Neuronal stem cell (in vitro differentiated cells): ENCODE measurements at regions not wholly inside any gene's neighbourhood (a gene's known extent, or its start where the extent isn't known, plus 50 kb on each side); places are given as distances from the start of the nearest gene placed in this dataset.
"Not testable (repeated sequence)": the region's sequence is repeated elsewhere in the genome, so short reads cannot be mapped to it uniquely, and the experiment has no call there.

ENCODE experiments used
- DNase-seq: peaks from one replicate; pipeline ENCODE4 v3.0.0-alpha.2; 2013; ENCODE audit warnings: low spot score
- H2AFZ ChIP-seq: one replicate; pipeline ENCODE4 v1.6.1; 2013; ENCODE audit warnings: mild to moderate bottlenecking, low read length, inconsistent platforms
- H2AK5ac ChIP-seq: 2 replicates; pipeline ENCODE4 v1.6.1; 2013; ENCODE audit warnings: low read depth, mild to moderate bottlenecking, inconsistent platforms, low read length, moderate library complexity, mixed read lengths
- H2BK120ac ChIP-seq: 2 replicates; pipeline ENCODE4 v1.6.1; 2013; ENCODE audit warnings: low read depth, mild to moderate bottlenecking, inconsistent platforms, low read length, moderate library complexity, mixed read lengths
- H2BK12ac ChIP-seq: one replicate; pipeline ENCODE4 v1.6.1; 2013; ENCODE audit warnings: low read length, inconsistent platforms
- H2BK15ac ChIP-seq: 2 replicates; pipeline ENCODE4 v1.6.1; 2013; ENCODE audit warnings: mild to moderate bottlenecking, low read length, inconsistent platforms, mixed read lengths
- H2BK5ac ChIP-seq: one replicate; pipeline ENCODE4 v1.6.1; 2013; ENCODE audit warnings: inconsistent platforms, mild to moderate bottlenecking, low read length, moderate library complexity
- H3K14ac ChIP-seq: one replicate; pipeline ENCODE4 v1.6.1; 2013; ENCODE audit warnings: low read length, inconsistent platforms
- H3K18ac ChIP-seq: 2 replicates; pipeline ENCODE4 v1.6.1; 2013; ENCODE audit warnings: low read length, inconsistent platforms
- H3K23ac ChIP-seq: 2 replicates; pipeline ENCODE4 v1.6.1; 2013; ENCODE audit warnings: low read depth, mild to moderate bottlenecking, mixed read lengths, low read length, inconsistent platforms; ENCODE audit not compliant: poor library complexity
- H3K27ac ChIP-seq: replicated peaks from 3 replicates; pipeline ENCODE4 v1.5.1; 2013; ENCODE audit warnings: low read length, inconsistent platforms
- H3K27me3 ChIP-seq, 3 experiments: 2 replicates each; pipeline ENCODE4 v1.6.1; 2013; ENCODE audit warnings: low read length in 3 of 3, mild to moderate bottlenecking in 2 of 3, inconsistent platforms in 1 of 3, low read depth in 1 of 3, mixed read lengths in 1 of 3, moderate library complexity in 1 of 3; ENCODE audit not compliant: control insufficient read depth in 3 of 3, insufficient read depth in 3 of 3
- H3K36me3 ChIP-seq, 2 donors: replicated peaks in 1 of 2; 2 replicates each; pipeline ENCODE4 v1.6.1; 2013; ENCODE audit warnings: low read length in 2 of 2; ENCODE audit not compliant: control insufficient read depth in 2 of 2, insufficient read depth in 2 of 2
- H3K4ac ChIP-seq: 2 replicates; pipeline ENCODE4 v1.6.1; 2013; ENCODE audit warnings: inconsistent platforms, mild to moderate bottlenecking, low read length, moderate library complexity
- H3K4me1 ChIP-seq, 2 donors: 1 replicate in 1 of 2; 2 replicates in 1 of 2; pipeline ENCODE4 v1.6.1; 2013; ENCODE audit warnings: low read length in 2 of 2, low read depth in 1 of 2; ENCODE audit not compliant: control insufficient read depth in 2 of 2, insufficient read depth in 1 of 2
- H3K4me2 ChIP-seq: one replicate; pipeline ENCODE4 v1.6.1; 2013; ENCODE audit warnings: mild to moderate bottlenecking, low read length, inconsistent platforms; ENCODE audit not compliant: insufficient read depth, poor library complexity, severe bottlenecking
- H3K4me3 ChIP-seq, 2 donors: 2 replicates each; pipeline ENCODE4 v1.5.1; 2013; ENCODE audit warnings: low read length in 2 of 2, mild to moderate bottlenecking in 2 of 2, inconsistent platforms in 1 of 2, moderate library complexity in 1 of 2
- H3K79me1 ChIP-seq: one replicate; pipeline ENCODE4 v1.6.1; 2013; ENCODE audit warnings: low read depth, mild to moderate bottlenecking, inconsistent platforms, low read length, moderate library complexity
- H3K9ac ChIP-seq: one replicate; pipeline ENCODE4 v1.6.1; 2013; ENCODE audit warnings: mild to moderate bottlenecking, low read depth, low read length, inconsistent platforms; ENCODE audit not compliant: poor library complexity
- H3K9me3 ChIP-seq, 2 donors: replicated peaks in 1 of 2; 2 replicates each; pipeline versions ENCODE3 to v1.6.1; 2013; ENCODE audit warnings: low read length in 2 of 2, mild to moderate bottlenecking in 2 of 2, inconsistent platforms in 1 of 2, low read depth in 1 of 2, mixed read lengths in 1 of 2, moderate library complexity in 1 of 2; ENCODE audit not compliant: control insufficient read depth in 2 of 2, insufficient read depth in 1 of 2
- H4K8ac ChIP-seq: one replicate; pipeline ENCODE4 v1.6.1; 2013; ENCODE audit warnings: low read depth, mild to moderate bottlenecking, inconsistent platforms, low read length, moderate library complexity
- H4K91ac ChIP-seq: one replicate; pipeline ENCODE4 v1.6.1; 2013; ENCODE audit warnings: low read length, low read depth, mild to moderate bottlenecking, inconsistent platforms; ENCODE audit not compliant: poor library complexity
- WGBS, 2 donors: extraction: QIAGEN DNeasy Blood & Tissue Kit; methylation state at CpG; one replicate each; pipeline ENCODE4 v1.1.7; 2013; ENCODE audit warnings: missing lambda C conversion rate in 2 of 2, mixed read lengths in 1 of 2; ENCODE audit not compliant: insufficient read length in 2 of 2, insufficient replicate concordance in 1 of 2; ENCODE audit errors: extremely low coverage in 2 of 2; 5-methylcytosine and 5-hydroxymethylcytosine counted together

DNA sequence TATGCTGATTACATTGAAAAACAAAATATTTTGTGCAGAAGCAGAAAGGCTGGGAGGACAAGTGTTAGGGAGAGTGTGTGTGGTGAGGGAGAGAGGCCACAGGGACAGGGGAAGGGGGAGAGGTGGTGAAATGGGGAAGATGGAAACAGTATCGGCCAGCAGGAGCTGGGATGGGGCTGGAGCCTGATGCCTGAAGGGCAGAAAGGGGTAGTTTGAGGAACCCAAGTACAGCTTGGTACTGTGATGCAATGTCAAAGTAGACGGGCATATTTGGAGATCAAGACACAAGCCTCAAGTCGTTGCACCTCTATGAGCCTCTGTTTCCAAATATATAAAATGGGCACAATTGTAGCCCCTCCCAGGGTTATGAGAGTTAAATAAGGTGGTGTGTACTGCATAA is 152.1 kb downstream of the LPIN1 start:
- no peak overlapping the region for H3K23ac ChIP-seq
- DNase-seq, result no peak
- H2BK5ac ChIP-seq, result peak overlapping the region; percentile 27
- no peak overlapping the region for H3K27ac ChIP-seq
- peaks cover 8 to 13% of the 10 kb centered on the region in 2 donors for H3K4me1 ChIP-seq
- no peak overlapping the region for H3K14ac ChIP-seq
- no peaks in the 10 kb centered on the region for H3K36me3 ChIP-seq
- H4K8ac ChIP-seq, result no peak overlapping the region
- no peak overlapping the region for H2BK12ac ChIP-seq
- H3K4ac ChIP-seq, result no peak overlapping the region
- H3K27me3 ChIP-seq, result no peaks in the 10 kb centered on the region
- no peaks in the 10 kb centered on the region for H3K79me1 ChIP-seq
- H2AK5ac ChIP-seq, result no peak overlapping the region
- H3K9me3 ChIP-seq, result peaks cover 0 to 6% of the 10 kb centered on the region in 2 donors
- no peak overlapping the region for H3K4me2 ChIP-seq
- H3K18ac ChIP-seq, result peak overlapping the region; percentile 70
- WGBS, 2 donors, result no CpG with 5 or more reads among the region's 3 CpGs
- H3K9ac ChIP-seq, result no peak overlapping the region
- H2AFZ ChIP-seq, result no peak overlapping the region
- H2BK15ac ChIP-seq, result no peak overlapping the region
- no peak overlapping the region for H4K91ac ChIP-seq
- H2BK120ac ChIP-seq, result no peak overlapping the region
- no peak overlapping the region for H3K4me3 ChIP-seq

DNA sequence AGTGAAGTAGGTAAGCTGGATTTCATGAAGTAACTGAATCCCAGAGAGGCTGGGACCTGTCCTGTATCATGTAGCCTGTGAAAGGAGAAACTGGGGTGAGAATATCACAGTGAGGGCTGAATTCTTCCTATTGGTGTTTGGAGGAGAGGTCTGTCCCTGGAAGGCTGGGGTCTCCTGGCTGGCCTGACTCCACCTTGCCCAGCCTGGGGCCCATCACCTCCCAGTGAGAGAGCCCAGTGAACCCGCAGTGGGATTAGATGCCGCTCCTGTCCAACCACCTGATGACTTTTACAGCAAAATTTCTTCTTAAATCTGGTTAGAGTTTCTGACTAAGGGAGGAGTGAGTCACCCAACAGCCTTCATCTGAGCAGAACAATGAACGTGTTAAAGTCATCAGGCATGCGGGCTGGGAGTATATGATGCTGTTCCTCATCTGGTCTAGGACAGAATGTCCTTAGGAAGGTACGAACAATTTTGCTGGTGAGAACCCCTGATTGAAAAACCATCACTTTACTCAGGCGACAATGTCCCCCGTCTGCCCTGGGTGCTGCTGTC is 152.9 kb downstream of the LPIN1 start:
- Histone ChIP-seq H2AFZ (no peak overlapping the region), H3K18ac (no peak overlapping the region), H3K36me3 (no peaks in the 10 kb centered on the region), H3K9me3 (peaks cover 0 to 6% of the 10 kb centered on the region in 2 donors), H2BK15ac (no peak overlapping the region), H3K4me2 (no peak overlapping the region), H3K9ac (no peak overlapping the region), H4K8ac (no peak overlapping the region), H4K91ac (no peak overlapping the region), H3K27ac (no peak overlapping the region), H3K4me3 (no peak overlapping the region), H3K27me3 (no peaks in the 10 kb centered on the region), H2BK120ac (no peak overlapping the region), H2BK5ac (no peak overlapping the region), H3K4ac (no peak overlapping the region), H3K14ac (no peak overlapping the region), H3K23ac (no peak overlapping the region), H2BK12ac (no peak overlapping the region), H3K79me1 (no peaks in the 10 kb centered on the region), H3K4me1 (peaks cover 8 to 13% of the 10 kb centered on the region in 2 donors), H2AK5ac (no peak overlapping the region)
- DNase-seq, result no peak
- no CpG with 5 or more reads among the region's 7 CpGs for WGBS, 2 donors

DNA sequence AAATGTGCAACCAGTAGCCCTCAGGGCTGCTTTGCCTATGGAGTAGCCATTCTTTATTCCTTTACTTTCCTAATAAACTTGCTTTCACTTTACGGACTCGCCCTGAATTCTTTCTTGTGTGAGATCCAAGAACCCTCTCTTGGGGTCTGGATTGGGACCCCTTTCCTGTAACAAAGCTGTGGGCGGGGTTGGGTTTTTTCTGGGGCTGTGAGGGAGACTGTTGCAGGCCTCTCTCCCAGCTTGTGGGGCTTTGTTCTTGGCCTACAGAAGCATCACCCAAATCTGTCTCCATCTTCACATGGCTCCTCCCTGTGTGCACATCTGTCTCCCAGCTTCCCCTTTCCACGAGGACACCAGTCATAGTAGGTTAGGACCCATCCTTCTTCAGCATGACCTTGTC is 154.5 kb downstream of the LPIN1 start:
- not testable (repeated sequence) for H2AK5ac ChIP-seq, H2BK5ac ChIP-seq, H2BK15ac ChIP-seq, DNase-seq, H3K36me3 ChIP-seq, H3K79me1 ChIP-seq, H3K27ac ChIP-seq, H3K9me3 ChIP-seq, H3K27me3 ChIP-seq, H2BK12ac ChIP-seq, H3K23ac ChIP-seq, H4K8ac ChIP-seq, H3K9ac ChIP-seq, H2AFZ ChIP-seq, H3K4me3 ChIP-seq, H2BK120ac ChIP-seq, H3K4ac ChIP-seq, H3K14ac ChIP-seq, H3K4me2 ChIP-seq, H4K91ac ChIP-seq, H3K18ac ChIP-seq
- WGBS, 2 donors, result no CpG with 5 or more reads among the region's 4 CpGs
- H3K4me1 ChIP-seq, result peaks cover 8 to 13% of the 10 kb centered on the region in 2 donors

DNA sequence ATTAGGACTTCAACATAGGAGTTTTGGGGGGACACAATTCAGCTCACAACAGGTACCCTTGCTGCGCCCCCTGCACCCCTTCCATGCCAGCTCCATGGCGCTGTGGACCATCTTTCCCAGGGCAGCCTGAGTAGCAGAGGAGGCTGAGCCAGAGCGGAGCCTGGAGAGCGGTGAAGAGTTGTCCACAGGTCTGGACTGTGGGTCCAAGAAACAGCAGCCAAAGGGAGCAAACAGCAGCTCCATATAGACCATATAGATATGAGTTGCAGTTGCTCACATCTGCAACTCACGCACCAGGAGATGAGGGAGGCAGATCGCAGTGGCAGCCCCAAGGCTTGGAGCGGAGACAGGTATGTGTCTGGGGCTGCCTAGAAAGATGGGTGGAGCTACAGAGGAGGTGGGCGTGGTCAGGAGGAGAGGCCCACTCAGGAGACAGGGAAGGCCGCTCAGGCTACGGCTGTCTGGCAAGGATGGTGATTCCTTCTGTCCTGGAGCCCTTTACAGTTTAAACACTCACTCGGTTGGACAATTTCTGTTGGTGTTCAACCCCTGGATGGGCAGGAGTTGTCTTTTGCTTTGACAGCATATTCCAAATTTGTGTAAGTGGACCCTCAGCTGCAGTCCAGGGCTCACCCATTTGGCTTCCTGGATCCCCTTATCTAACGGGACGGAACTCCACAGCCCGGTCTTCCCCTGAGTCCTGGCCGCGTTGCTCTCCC is 155.1 kb downstream of the LPIN1 start:
- Histone ChIP-seq H2BK120ac (no peak overlapping the region), H3K4me1 (peaks cover 3 to 7% of the 10 kb centered on the region in 2 donors), H3K36me3 (no peaks in the 10 kb centered on the region), H4K8ac (no peak overlapping the region), H3K4me2 (no peak overlapping the region), H2AFZ (no peak overlapping the region), H3K27me3 (no peaks in the 10 kb centered on the region), H3K23ac (no peak overlapping the region), H3K79me1 (no peaks in the 10 kb centered on the region), H2BK15ac (no peak overlapping the region), H3K27ac (no peak overlapping the region), H3K4me3 (no peak overlapping the region), H3K9ac (no peak overlapping the region), H2BK12ac (no peak overlapping the region), H3K9me3 (no peaks in the 10 kb centered on the region), H3K18ac (no peak overlapping the region), H4K91ac (no peak overlapping the region), H2BK5ac (no peak overlapping the region), H2AK5ac (no peak overlapping the region), H3K14ac (no peak overlapping the region), H3K4ac (no peak overlapping the region)
- WGBS, 2 donors, result no CpG with 5 or more reads among the region's 16 CpGs
- no peak for DNase-seq
